Pancreas (tissue), 10 donors: ENCODE measurements at regions not wholly inside any gene's neighbourhood (a gene's known extent, or its start where the extent isn't known, plus 50 kb on each side); places are given as distances from the start of the nearest gene placed in this dataset.
A peak's percentile ranks its signal among the peaks of the same experiment; 100 is the strongest.

Experiments used
- ATAC-seq, 4 donors: fragments of 200-7000 bp; cut with Tn5 transposase; one replicate each; pipeline versions ENCODE4 v1.8.0 to v1.9.1; 2020; ENCODE audit warnings: mild to moderate bottlenecking in 4 of 4, moderate library complexity in 4 of 4
- DNase-seq, 6 donors: peaks; one replicate each; pipeline ENCODE4 v3.0.0-alpha.2; 2020
- FAIRE-seq: peaks from 2 replicates; lab custom pipeline; 2012; peaks lifted over from hg19 to GRCh38; lab: Jason Lieb, UNC
- H3K27ac ChIP-seq, 4 donors: fragments of 200-600 bp; sonication (generic); 1 replicate in 3 of 4; 2 replicates in 1 of 4; pipeline versions ENCODE4 v1.5.0 to v1.8.0; 2020
- H3K27me3 ChIP-seq, 4 donors: fragments of 200-600 bp; one replicate each; pipeline ENCODE4 v1.8.0; 2021
- H3K36me3 ChIP-seq, 3 donors: fragments of 200-600 bp; sonication (generic) in 1 of 3; one replicate each; pipeline versions ENCODE4 v1.5.0 to v1.8.0; 2020 to 2021
- H3K4me1 ChIP-seq, 3 donors: fragments of 200-600 bp; one replicate each; pipeline ENCODE4 v1.8.0; 2021
- H3K4me3 ChIP-seq, 4 donors: fragments of 200-600 bp; sonication (generic) in 2 of 4; one replicate each; pipeline versions ENCODE4 v1.5.0 to v1.8.0; 2020 to 2021
- H3K9me3 ChIP-seq, 4 donors: fragments of 200-600 bp; one replicate each; pipeline ENCODE4 v1.8.0; 2021
- WGBS, 2 donors: extraction: QIAGEN DNeasy Blood & Tissue Kit; methylation state at CpG; one replicate each; pipeline ENCODE4 v1.1.7; 2013; 5-methylcytosine and 5-hydroxymethylcytosine counted together
- intact Hi-C, 3 donors: fragments of 100-400 bp; cut with DNase I; formaldehyde crosslinking; loops; one replicate each; pipeline versions ENCODE4 v1.11.1 to v1.14.2; 2022
- TF ChIP-seq, protein P1 (sequence below), 4 donors: fragments of 200-600 bp; sonication (generic) in 3 of 4; IDR thresholded peaks; one replicate each; pipeline versions ENCODE4 v1.5.0 to v1.8.0; 2021; ENCODE audit warnings: antibody characterized with exemption in 4 of 4
- donor health status: healthy with polysubstance abuse.
- donor health status: DM: no; HTN: no; CAD: no; lungs with moderate emphysema.
- donor health status: DM: no; HTN: no; CAD: no.
- donor health status: control.
- donor health status: control.
- donor health status: Bipolar disorder and iron deficiency.
- donor health status: DM: yes; HTN: yes; CAD: no.
- donor health status: DM: no; HTN: no; CAD: no.
- donor health status: DM: no; HTN: no; CAD: no.
- donor health status: DM: yes; HTN: yes; CAD: no.

DNA sequence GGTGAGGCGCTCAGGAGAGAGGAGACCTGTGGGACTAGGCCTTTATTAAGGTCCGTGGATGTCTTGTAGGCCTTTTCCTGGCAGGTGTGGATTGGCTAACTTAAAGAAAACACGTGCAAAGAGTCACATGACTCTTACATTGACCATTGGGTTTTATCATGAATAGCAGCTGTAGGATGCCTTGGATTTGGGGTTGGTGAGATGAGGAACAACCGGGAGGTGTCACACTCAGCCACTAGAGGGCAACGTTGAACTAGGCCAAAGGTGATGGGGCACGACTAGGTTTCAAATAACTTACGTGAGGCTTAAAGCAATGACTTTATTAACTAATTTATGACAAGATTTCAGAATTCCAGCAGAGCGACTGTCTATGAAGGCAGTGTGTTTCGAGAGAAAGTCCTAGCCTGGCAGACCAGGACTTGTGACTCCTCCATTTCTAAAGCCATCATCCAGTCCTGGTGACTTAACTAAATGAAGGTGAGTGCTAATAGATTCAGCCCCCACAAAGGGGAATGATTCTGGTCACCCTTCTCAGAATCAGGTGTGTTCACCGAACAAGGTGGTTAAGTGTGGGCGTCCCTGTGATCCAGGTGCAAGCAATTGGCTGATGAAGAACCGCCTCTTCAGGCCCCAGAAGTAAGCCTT lies 345.6 kb downstream of the MCTP2 start:
- WGBS, 2 donors = 50 to 56% methylated on average over 12 of the region's 12 CpGs
- no peak for FAIRE-seq
- no peaks in the 10 kb centered on the region for H3K27me3 ChIP-seq
- no peak overlapping the region for H3K4me3 ChIP-seq
- TF ChIP-seq, protein P1, sequence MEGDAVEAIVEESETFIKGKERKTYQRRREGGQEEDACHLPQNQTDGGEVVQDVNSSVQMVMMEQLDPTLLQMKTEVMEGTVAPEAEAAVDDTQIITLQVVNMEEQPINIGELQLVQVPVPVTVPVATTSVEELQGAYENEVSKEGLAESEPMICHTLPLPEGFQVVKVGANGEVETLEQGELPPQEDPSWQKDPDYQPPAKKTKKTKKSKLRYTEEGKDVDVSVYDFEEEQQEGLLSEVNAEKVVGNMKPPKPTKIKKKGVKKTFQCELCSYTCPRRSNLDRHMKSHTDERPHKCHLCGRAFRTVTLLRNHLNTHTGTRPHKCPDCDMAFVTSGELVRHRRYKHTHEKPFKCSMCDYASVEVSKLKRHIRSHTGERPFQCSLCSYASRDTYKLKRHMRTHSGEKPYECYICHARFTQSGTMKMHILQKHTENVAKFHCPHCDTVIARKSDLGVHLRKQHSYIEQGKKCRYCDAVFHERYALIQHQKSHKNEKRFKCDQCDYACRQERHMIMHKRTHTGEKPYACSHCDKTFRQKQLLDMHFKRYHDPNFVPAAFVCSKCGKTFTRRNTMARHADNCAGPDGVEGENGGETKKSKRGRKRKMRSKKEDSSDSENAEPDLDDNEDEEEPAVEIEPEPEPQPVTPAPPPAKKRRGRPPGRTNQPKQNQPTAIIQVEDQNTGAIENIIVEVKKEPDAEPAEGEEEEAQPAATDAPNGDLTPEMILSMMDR (IDR thresholded peaks at IDR 0.05) = peak in 2 of 4 donors; percentile 35 to 52
- DNase-seq = peak in 3 of 6 donors; percentile 5 to 30 (median 21)
- peak in 2 of 4 donors; percentile 61 to 66 for ATAC-seq
- H3K4me1 ChIP-seq = no peaks in the 10 kb centered on the region
- no peaks in the 10 kb centered on the region for H3K9me3 ChIP-seq
- no peak overlapping the region for H3K27ac ChIP-seq
- intact Hi-C loops = no loop called here
- no peaks in the 10 kb centered on the region for H3K36me3 ChIP-seq

DNA sequence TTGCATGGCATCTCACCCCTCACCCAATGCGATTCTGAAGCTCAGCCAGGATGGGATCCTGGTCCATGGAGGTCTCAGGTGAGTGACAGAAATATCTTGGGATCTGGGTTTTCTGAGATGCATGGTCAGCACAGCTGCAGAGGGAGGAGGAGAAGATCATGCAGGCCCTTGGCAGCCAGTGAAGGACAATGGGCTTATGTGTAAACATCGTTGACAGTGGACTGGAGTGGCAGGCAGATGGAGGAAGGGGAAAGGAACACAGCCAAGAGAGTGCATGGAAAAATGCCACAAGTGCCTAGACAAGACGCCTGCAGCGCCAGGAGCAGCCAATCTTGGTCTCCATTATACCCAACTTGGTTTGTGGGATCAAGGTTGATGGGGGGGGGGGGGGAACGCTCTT lies 347.9 kb downstream of the MCTP2 start:
- no peak overlapping the region for H3K4me3 ChIP-seq
- H3K27me3 ChIP-seq = no peaks in the 10 kb centered on the region
- no peaks in the 10 kb centered on the region for H3K4me1 ChIP-seq
- no peak for FAIRE-seq
- no peaks in the 10 kb centered on the region for H3K36me3 ChIP-seq
- H3K9me3 ChIP-seq = no peaks in the 10 kb centered on the region
- TF ChIP-seq, protein P1 (IDR thresholded peaks at IDR 0.05) = no peak
- H3K27ac ChIP-seq = no peak overlapping the region
- intact Hi-C loops = no loop called here
- no peak for DNase-seq
- no peak for ATAC-seq
- WGBS, 2 donors = 54 to 56% methylated on average over 5 of the region's 5 CpGs

DNA sequence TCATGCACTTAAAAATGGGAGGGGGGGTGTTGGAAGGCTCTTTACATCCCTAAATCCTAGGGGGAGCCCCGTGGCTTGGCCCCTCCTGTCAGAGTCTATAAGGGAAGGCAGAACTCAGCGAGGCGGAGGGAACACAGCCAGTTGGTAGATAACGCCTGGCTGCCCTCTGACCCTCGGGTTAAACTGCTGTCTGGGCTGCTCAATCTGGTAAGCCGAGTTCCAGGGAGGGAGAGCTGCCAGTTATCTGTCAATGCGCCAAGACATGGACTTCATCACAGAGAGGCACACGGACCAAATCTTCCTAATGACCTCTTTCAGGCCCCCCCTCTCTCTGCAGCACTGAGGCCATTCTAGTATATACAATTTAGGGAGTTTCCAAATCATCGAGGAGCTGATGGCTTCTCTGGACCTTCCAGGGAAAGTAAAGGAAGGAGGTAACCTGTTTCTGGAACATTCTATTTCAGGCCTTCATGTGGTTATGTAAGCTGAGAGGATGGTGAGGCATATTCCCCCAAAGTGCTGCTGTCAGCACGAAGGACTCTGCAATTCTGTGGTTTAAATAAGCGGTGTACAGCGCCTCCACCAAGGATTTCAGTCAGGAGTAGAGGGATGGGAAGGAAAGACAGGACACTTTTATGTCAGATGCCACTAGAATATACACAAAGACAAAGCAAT lies 349.0 kb downstream of the MCTP2 start:
- DNase-seq (no peak), ATAC-seq (no peak), FAIRE-seq (no peak)
- intact Hi-C loops = no loop called here
- no peaks in the 10 kb centered on the region for H3K27me3 ChIP-seq
- no peaks in the 10 kb centered on the region for H3K36me3 ChIP-seq
- H3K27ac ChIP-seq = no peak overlapping the region
- TF ChIP-seq, protein P1 (IDR thresholded peaks at IDR 0.05) = no peak
- H3K4me1 ChIP-seq = no peaks in the 10 kb centered on the region
- 47 to 49% methylated on average over 12 of the region's 12 CpGs for WGBS, 2 donors
- H3K4me3 ChIP-seq = no peak overlapping the region
- H3K9me3 ChIP-seq = no peaks in the 10 kb centered on the region

DNA sequence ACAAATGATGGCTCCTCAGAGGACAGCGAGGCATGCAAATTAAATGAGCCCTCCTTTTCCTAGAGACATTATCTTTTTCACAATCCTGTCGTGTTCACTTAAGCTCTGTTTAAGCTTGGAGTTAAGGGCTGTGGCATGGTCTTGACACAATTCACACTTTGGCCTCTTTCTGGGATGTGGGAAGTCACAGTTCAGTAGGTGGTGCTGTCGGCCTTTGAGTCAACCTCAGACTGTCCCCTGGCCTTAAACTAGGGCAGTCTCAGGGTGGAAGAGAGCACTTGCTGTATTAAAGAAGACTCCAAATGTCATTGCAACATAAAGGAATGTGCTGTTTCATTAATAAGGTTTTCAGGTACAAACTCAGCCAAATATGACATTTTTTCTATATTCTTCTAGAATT lies 351.0 kb downstream of the MCTP2 start:
- Histone ChIP-seq H3K36me3 (no peaks in the 10 kb centered on the region), H3K4me3 (no peak overlapping the region), H3K9me3 (no peaks in the 10 kb centered on the region), H3K27me3 (no peaks in the 10 kb centered on the region), H3K4me1 (no peaks in the 10 kb centered on the region), H3K27ac (no peak overlapping the region)
- intact Hi-C loops = no loop called here
- WGBS, 2 donors = 41 to 52% methylated on average over 3 of the region's 3 CpGs
- TF ChIP-seq, protein P1 (IDR thresholded peaks at IDR 0.05) = no peak
- no peak for FAIRE-seq
- DNase-seq = no peak
- peak in 3 of 4 donors; percentile 28 to 47 (median 46) for ATAC-seq

DNA sequence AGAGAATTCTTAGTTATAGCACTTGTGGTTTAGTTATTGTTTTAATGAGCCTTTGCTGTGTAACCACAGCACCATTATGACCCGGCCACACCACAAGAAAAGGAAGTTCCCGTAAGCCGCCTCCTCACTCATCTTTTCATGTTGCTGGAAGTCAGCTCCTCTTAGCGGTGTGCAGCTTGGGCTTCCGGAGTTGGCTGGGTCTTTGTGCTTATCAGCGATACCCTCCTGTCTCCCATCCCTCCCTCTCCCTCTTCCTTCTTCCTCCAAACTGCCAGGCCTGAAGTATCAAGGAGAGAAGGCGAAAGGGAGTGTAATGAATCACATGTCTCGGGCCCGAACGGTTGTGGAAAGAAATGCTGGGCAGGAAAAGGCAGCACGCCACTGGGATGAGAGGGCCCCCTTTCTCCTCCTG lies 353.5 kb downstream of the MCTP2 start:
- no peaks in the 10 kb centered on the region for H3K27me3 ChIP-seq
- H3K4me3 ChIP-seq = no peak overlapping the region
- no peak for FAIRE-seq
- ATAC-seq = peak in 1 of 4 donors; percentile 27
- no peak for DNase-seq
- intact Hi-C loops = no loop called here
- 65 to 70% methylated on average over 11 of the region's 11 CpGs for WGBS, 2 donors
- H3K4me1 ChIP-seq = no peaks in the 10 kb centered on the region
- no peaks in the 10 kb centered on the region for H3K9me3 ChIP-seq
- TF ChIP-seq, protein P1 (IDR thresholded peaks at IDR 0.05) = no peak
- no peaks in the 10 kb centered on the region for H3K36me3 ChIP-seq
- no peak overlapping the region for H3K27ac ChIP-seq
